DOHH2 (cell line): ENCODE measurements at regions not wholly inside any gene's neighbourhood (a gene's known extent, or its start where the extent isn't known, plus 50 kb on each side); places are given as distances from the start of the nearest gene placed in this dataset.

Source experiments
- H3F3A ChIP-seq: fragments of 200-600 bp; sonication (generic), shearing (Covaris generic); 2 replicates; pipeline ENCODE4 v1.6.0; 2016; ENCODE audit warnings: antibody characterized with exemption, mild to moderate bottlenecking; ENCODE audit not compliant: control insufficient read depth, insufficient read depth
- H3K27ac ChIP-seq: fragments of 200-600 bp; sonication (generic); 2 replicates; pipeline ENCODE4 v1.5.1; 2014; ENCODE audit warnings: low read depth, mild to moderate bottlenecking, low read length, moderate library complexity
- H3K27me3 ChIP-seq: fragments of 200-600 bp; sonication (generic); 2 replicates; pipeline ENCODE4 v1.6.1; 2014; ENCODE audit warnings: mild to moderate bottlenecking, low read length, mixed read lengths; ENCODE audit not compliant: control insufficient read depth
- H3K36me3 ChIP-seq: fragments of 200-600 bp; sonication (generic); 2 replicates; pipeline ENCODE4 v1.6.1; 2014; ENCODE audit warnings: mild to moderate bottlenecking, low read length, moderate library complexity, mixed read lengths; ENCODE audit not compliant: control insufficient read depth
- H3K4me1 ChIP-seq: fragments of 200-600 bp; sonication (generic); 2 replicates; pipeline ENCODE4 v1.6.1; 2014; ENCODE audit warnings: mild to moderate bottlenecking, low read length, mixed read lengths; ENCODE audit not compliant: control insufficient read depth
- H3K4me2 ChIP-seq: fragments of 200-600 bp; sonication (generic); 2 replicates; pipeline ENCODE4 v1.6.0; 2014; ENCODE audit warnings: mild to moderate bottlenecking, low read length, moderate library complexity
- H3K4me3 ChIP-seq: fragments of 200-600 bp; sonication (generic); 2 replicates; pipeline ENCODE4 v1.5.1; 2014; ENCODE audit warnings: mild to moderate bottlenecking, low read length, mixed read lengths
- H3K79me2 ChIP-seq: fragments of 200-600 bp; sonication (generic); 2 replicates; pipeline ENCODE4 v1.6.1; 2014; ENCODE audit warnings: mild to moderate bottlenecking, low read length, mixed read lengths; ENCODE audit not compliant: control insufficient read depth
- H3K9me2 ChIP-seq: fragments of 200-600 bp; sonication (generic); replicated peaks from 2 replicates; pipeline ENCODE4 v1.6.1; 2014; ENCODE audit warnings: mild to moderate bottlenecking, low read length, mixed read lengths; ENCODE audit not compliant: control insufficient read depth
- H3K9me3 ChIP-seq: fragments of 200-600 bp; sonication (generic); 2 replicates; pipeline ENCODE4 v1.6.1; 2014; ENCODE audit warnings: antibody characterized with exemption, low read length, mixed read lengths; ENCODE audit not compliant: control insufficient read depth, insufficient read depth
- H4K20me1 ChIP-seq: fragments of 200-600 bp; sonication (generic); 2 replicates; pipeline ENCODE4 v1.6.0; 2014; ENCODE audit warnings: low read depth, mild to moderate bottlenecking, antibody characterized with exemption, low read length, moderate library complexity; ENCODE audit not compliant: control insufficient read depth, insufficient read depth
- CTCF ChIP-seq: fragments of 200-600 bp; sonication (generic); IDR thresholded peaks from one replicate; pipeline ENCODE4 v1.5.1; 2014; ENCODE audit warnings: antibody characterized with exemption, mild to moderate bottlenecking, low read depth, low read length; ENCODE audit not compliant: poor library complexity, severe bottlenecking
- EZH2phosphoT487 ChIP-seq: fragments of 200-600 bp; sonication (generic); IDR thresholded peaks from 2 replicates; pipeline ENCODE4 v1.6.1; 2017; ENCODE audit warnings: borderline replicate concordance, mild to moderate bottlenecking, antibody characterized with exemption, low read length, moderate library complexity, mixed read lengths

GRCh38 chrX:17242470-17242869 is 132.5 kb upstream of the NHS start:
- no peaks in the 10 kb centered on the region for H3K9me2 ChIP-seq
- no peaks in the 10 kb centered on the region for H3K4me1 ChIP-seq
- H3K27me3 ChIP-seq, result no peaks in the 10 kb centered on the region
- no peak overlapping the region for H3K27ac ChIP-seq
- H4K20me1 ChIP-seq, result no peaks in the 10 kb centered on the region
- TF ChIP-seq EZH2phosphoT487 (no peak), CTCF (peak; percentile 71)
- no peaks in the 10 kb centered on the region for H3F3A ChIP-seq
- no peaks in the 10 kb centered on the region for H3K36me3 ChIP-seq
- H3K9me3 ChIP-seq, result no peaks in the 10 kb centered on the region
- no peak overlapping the region for H3K4me3 ChIP-seq
- no peaks in the 10 kb centered on the region for H3K79me2 ChIP-seq
- no peak overlapping the region for H3K4me2 ChIP-seq

- Histone ChIP-seq H3K4me1 (no peaks in the 10 kb centered on the region), H3K9me3 (no peaks in the 10 kb centered on the region), H3K79me2 (no peaks in the 10 kb centered on the region), H3K9me2 (no peaks in the 10 kb centered on the region), H3F3A (no peaks in the 10 kb centered on the region), H3K27ac (no peak overlapping the region), H3K36me3 (no peaks in the 10 kb centered on the region), H3K27me3 (no peaks in the 10 kb centered on the region), H3K4me2 (no peak overlapping the region), H3K4me3 (no peak overlapping the region), H4K20me1 (no peaks in the 10 kb centered on the region)
- no peak for TF ChIP-seq CTCF
- no peak for TF ChIP-seq EZH2phosphoT487
Observed at GRCh38 chrX:17247144-17247543, 127.9 kb upstream of the NHS start.

GRCh38 chrX:17262123-17262522 is 112.9 kb upstream of the NHS start:
- H3K4me3 ChIP-seq, result no peak overlapping the region
- no peaks in the 10 kb centered on the region for H3K27me3 ChIP-seq
- H3K9me2 ChIP-seq, result no peaks in the 10 kb centered on the region
- no peaks in the 10 kb centered on the region for H3F3A ChIP-seq
- H3K27ac ChIP-seq, result no peak overlapping the region
- no peak overlapping the region for H3K4me2 ChIP-seq
- H3K36me3 ChIP-seq, result no peaks in the 10 kb centered on the region
- no peaks in the 10 kb centered on the region for H4K20me1 ChIP-seq
- H3K4me1 ChIP-seq, result no peaks in the 10 kb centered on the region
- H3K9me3 ChIP-seq, result no peaks in the 10 kb centered on the region
- TF ChIP-seq EZH2phosphoT487 (no peak), CTCF (no peak)
- H3K79me2 ChIP-seq, result no peaks in the 10 kb centered on the region

GRCh38 chrX:17266136-17266535 is 108.9 kb upstream of the NHS start:
- TF ChIP-seq EZH2phosphoT487 (no peak), CTCF (no peak)

More at GRCh38 chrX:17266136-17266535, 108.9 kb upstream of the NHS start:
- no peak overlapping the region for H3K4me3 ChIP-seq
- H3K4me2 ChIP-seq, result no peak overlapping the region
- no peaks in the 10 kb centered on the region for H3F3A ChIP-seq
- H3K27ac ChIP-seq, result no peak overlapping the region
- H3K9me3 ChIP-seq, result no peaks in the 10 kb centered on the region
- no peaks in the 10 kb centered on the region for H3K4me1 ChIP-seq
- H4K20me1 ChIP-seq, result no peaks in the 10 kb centered on the region
- H3K9me2 ChIP-seq, result no peaks in the 10 kb centered on the region
- H3K27me3 ChIP-seq, result no peaks in the 10 kb centered on the region
- H3K36me3 ChIP-seq, result no peaks in the 10 kb centered on the region
- no peaks in the 10 kb centered on the region for H3K79me2 ChIP-seq
